Fibroblast of mammary gland (primary cell): ENCODE measurements at regions not wholly inside any gene's neighbourhood (a gene's known extent, or its start where the extent isn't known, plus 50 kb on each side); places are given as distances from the start of the nearest gene placed in this dataset.

ENCODE experiments used
- DNase-seq: peaks from one replicate; pipeline ENCODE4 v3.0.0-alpha.2; 2010; ENCODE audit warnings: low read depth
- H3K4me3 ChIP-seq: 2 replicates; pipeline ENCODE4 v1.5.1; 2011; ENCODE audit warnings: low read depth, mild to moderate bottlenecking, low read length, moderate library complexity; ENCODE audit not compliant: control insufficient read depth
- TF ChIP-seq, protein P1 (sequence below): conservative IDR thresholded peaks from 2 replicates; pipeline ENCODE4 v1.5.1; 2011; ENCODE audit warnings: low read depth, low read length, inconsistent platforms; ENCODE audit not compliant: control insufficient read depth, insufficient read depth

DNA sequence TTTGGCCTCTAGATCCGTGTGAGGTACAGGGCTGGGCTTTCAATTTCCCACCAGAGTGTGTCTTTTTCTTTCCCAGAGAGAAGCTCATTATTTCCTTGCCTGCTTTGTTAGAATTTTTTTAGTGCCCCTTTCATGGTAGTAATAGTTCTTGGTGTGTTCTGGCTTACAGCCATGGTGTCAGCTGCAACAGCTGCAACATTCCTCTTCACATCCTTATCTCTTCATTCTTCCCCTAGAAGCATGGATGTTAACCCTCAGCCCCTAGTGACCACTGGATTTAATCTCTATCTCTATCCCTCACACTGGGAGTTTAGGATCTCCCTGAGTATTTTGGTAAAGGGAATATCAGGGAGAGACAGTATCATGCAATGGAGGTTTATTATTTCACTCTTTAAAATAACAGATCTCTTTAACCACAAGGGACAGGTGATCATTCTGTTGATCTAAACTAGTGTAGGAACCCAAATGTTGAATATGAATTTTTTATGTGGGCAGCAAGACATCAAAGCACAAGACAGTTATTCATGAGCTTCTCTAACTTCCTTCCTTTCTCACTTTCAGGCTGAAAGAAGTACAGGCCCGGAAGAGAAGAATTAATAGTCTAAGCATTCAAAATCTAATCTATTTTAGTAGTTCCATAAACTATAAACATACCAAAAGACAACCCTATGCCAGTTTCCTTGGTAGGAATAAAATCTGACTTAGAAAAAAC lies 160.2 kb downstream of the FAM170A start:
- no peak overlapping the region for H3K4me3 ChIP-seq
- TF ChIP-seq, protein P1, sequence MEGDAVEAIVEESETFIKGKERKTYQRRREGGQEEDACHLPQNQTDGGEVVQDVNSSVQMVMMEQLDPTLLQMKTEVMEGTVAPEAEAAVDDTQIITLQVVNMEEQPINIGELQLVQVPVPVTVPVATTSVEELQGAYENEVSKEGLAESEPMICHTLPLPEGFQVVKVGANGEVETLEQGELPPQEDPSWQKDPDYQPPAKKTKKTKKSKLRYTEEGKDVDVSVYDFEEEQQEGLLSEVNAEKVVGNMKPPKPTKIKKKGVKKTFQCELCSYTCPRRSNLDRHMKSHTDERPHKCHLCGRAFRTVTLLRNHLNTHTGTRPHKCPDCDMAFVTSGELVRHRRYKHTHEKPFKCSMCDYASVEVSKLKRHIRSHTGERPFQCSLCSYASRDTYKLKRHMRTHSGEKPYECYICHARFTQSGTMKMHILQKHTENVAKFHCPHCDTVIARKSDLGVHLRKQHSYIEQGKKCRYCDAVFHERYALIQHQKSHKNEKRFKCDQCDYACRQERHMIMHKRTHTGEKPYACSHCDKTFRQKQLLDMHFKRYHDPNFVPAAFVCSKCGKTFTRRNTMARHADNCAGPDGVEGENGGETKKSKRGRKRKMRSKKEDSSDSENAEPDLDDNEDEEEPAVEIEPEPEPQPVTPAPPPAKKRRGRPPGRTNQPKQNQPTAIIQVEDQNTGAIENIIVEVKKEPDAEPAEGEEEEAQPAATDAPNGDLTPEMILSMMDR: no peak
- DNase-seq: no peak

DNA sequence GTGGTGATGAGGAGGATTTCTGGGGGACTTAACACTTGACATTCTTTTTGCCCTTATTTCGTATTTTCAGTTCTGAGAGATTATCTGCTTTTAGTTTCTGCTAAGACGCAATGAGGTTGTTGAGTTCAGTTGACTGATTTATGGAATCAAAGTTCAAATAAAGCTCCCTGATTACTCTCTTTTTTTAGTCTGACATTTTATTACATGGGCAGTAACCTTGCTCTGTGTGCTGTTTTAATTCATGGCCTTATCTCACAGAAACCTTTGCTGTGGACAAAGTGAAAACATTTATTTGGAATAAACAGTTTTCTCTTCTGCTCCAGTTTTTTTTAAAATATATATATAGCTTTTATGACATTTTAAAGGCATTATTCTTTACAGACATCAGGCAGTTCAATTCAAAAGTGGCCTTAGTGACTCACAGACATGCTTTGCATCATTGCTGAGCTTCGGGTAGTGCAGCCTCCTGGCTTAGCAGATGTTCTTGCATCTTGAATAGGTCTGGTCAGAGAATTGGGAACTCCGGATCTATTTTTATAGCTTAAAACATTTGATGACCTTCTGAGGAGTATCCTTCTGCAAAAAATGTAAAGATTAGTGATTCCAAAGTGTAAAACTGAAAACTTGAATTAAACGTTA lies 162.9 kb downstream of the FAM170A start:
- TF ChIP-seq, protein P1: no peak
- DNase-seq: peak; percentile 5
- H3K4me3 ChIP-seq: no peak overlapping the region

DNA sequence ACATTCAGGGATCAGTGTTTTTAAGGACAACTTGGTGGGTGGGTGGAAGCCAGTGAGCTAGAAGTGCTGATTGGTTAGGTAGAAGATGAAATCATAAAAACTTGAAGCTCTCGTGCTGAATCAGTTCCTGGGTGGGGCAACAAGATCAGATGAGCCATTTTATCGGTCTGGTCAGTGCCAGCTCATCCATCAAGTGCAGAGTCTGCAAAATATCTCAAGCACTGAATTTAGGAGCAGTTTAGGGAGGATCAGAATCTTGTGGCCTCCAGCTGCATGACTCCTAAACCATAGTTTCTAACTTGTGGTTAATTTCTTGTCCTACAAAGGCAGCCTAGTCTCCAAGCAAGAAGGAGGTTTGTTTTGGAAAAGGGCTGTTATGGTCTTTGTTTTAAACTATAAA lies 166.4 kb downstream of the FAM170A start:
- no peak overlapping the region for H3K4me3 ChIP-seq
- DNase-seq: peak; percentile 35
- TF ChIP-seq, protein P1: no peak

DNA sequence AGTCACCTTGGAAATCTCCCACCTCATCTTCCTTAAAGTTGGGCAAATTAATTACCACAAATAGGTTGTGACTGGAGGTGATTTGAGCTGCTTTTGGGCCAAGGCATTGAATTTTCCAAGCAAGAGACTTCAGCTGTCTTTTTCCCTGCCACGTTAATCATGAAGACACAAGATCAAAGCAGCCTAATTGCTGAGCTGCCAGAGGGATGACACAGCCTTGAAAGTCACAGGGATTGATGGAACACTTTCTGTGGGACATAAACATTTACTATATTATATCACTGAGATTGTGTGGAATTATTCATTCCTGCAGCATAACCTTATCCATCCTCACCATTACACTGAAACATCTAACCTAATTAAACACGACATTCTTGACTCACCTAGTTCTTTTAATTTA lies 172.2 kb downstream of the FAM170A start:
- TF ChIP-seq, protein P1: no peak
- no peak overlapping the region for H3K4me3 ChIP-seq

DNA sequence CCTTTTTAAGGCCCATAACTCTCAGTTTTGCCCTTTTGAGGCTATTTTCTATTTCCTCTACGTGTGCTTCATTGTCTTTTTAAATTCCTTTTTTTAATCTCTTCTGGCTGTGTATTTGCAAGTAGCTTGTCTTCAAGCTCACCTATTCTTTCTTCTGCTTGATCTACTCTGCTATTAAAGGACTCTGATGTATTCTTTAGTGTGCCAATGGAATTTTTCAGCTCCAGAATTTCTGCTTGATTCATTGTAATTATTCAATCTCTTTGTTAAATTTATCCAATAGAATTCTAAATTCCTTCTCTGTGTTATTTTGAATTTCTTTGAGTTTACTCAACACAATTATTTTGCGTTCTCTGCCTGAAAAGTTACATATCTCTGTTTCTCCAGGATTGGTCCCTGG lies 178.7 kb downstream of the FAM170A start:
- DNase-seq: no peak
- TF ChIP-seq, protein P1: no peak
- H3K4me3 ChIP-seq: no peak overlapping the region

More for the DNA sequence above, 172.2 kb downstream of the FAM170A start:
- no peak for DNase-seq

DNA sequence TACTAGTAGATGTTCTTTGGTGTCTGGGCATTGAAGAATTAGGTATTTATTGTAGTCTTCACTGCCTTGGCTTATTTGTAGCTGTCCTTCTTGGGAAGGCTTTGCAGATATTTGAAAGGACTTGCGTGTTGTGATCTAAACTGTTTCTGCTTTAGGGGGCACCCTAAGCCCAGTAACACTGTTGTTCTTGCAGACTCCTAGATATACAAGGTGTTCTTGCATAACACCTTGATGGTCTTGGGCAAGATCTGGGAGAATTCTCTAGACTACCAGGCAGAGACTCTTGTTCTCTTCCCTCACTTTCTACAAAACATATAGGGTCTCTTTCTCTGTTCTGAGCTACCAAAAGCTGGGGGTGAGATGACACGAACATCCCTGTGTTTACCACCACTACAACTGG lies 179.1 kb downstream of the FAM170A start:
- no peak overlapping the region for H3K4me3 ChIP-seq
- TF ChIP-seq, protein P1: no peak
- peak; percentile 4 for DNase-seq

DNA sequence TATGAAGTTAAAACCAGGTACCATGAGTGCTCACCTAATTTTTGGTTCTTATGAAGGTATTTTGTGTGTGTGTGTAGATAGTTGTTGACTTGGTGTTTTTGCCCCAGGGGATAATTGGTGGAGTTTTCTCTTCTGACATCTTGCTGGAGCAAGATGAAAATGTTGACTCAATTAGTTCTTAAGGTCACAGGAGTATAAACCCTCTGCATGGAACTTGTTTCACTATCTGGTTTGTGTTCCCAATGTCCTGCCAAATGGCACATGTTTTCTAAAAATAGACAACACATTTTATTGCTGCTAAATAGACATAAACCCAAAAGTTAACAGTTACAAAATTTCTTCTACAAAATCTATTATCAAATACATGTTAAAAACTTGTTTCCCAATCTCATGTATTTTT lies 180.9 kb downstream of the FAM170A start:
- H3K4me3 ChIP-seq: no peak overlapping the region
- DNase-seq: no peak
- TF ChIP-seq, protein P1: no peak
